SKM-1 treated with dmso at 0.1 percent for 144 hours (cell line): ENCODE measurements at regions not wholly inside any gene's neighbourhood (a gene's known extent, or its start where the extent isn't known, plus 50 kb on each side); places are given as distances from the start of the nearest gene placed in this dataset.
A peak's percentile ranks its signal among the peaks of the same experiment; 100 is the strongest.

ENCODE experiments used
- DNase-seq: peaks from one replicate; lab custom pipeline; 2025; ENCODE audit not compliant: unreplicated experiment; lab: John Stamatoyannopoulos, UW

GRCh38 chr3:168187233-168187632 lies 91.5 kb upstream of the GOLIM4 start:
- DNase-seq = no peak

GRCh38 chr3:168186293-168186983 lies 90.7 kb upstream of the GOLIM4 start:
- DNase-seq = no peak

- DNase-seq = no peak
Measured at GRCh38 chr3:168183774-168184173, 88.0 kb upstream of the GOLIM4 start.

- DNase-seq = no peak
Measured at GRCh38 chr3:168168743-168169142, 73.0 kb upstream of the GOLIM4 start.

- peak; percentile 57 for DNase-seq
Measured at GRCh38 chr3:168165390-168166269, 69.9 kb upstream of the GOLIM4 start.

GRCh38 chr3:168162172-168162571 lies 66.4 kb upstream of the GOLIM4 start:
- DNase-seq = no peak

GRCh38 chr3:168161696-168162095 lies 66.0 kb upstream of the GOLIM4 start:
- no peak for DNase-seq

GRCh38 chr3:168157903-168158302 lies 62.2 kb upstream of the GOLIM4 start:
- DNase-seq = no peak

GRCh38 chr3:168157099-168157700 lies 61.5 kb upstream of the GOLIM4 start:
- peak; percentile 30 for DNase-seq

GRCh38 chr3:168156479-168156878 lies 60.8 kb upstream of the GOLIM4 start:
- peak; percentile 86 for DNase-seq

- no peak for DNase-seq
Measured at GRCh38 chr3:168155303-168155702, 59.6 kb upstream of the GOLIM4 start.

- no peak for DNase-seq
Measured at GRCh38 chr3:168154089-168154488, 58.4 kb upstream of the GOLIM4 start.

- no peak for DNase-seq
Measured at GRCh38 chr3:168152149-168152548, 56.4 kb upstream of the GOLIM4 start.
